ENCODE measurements at regions not wholly inside any gene's neighbourhood (a gene's known extent, or its start where the extent isn't known, plus 50 kb on each side); places are given as distances from the start of the nearest gene placed in this dataset.
"Not testable (repeated sequence)": the region's sequence is repeated elsewhere in the genome, so short reads cannot be mapped to it uniquely, and the experiment has no call there.

- no peak for DNase-seq (ENCODE audit: low spot score)
- TF ChIP-seq, protein P1, sequence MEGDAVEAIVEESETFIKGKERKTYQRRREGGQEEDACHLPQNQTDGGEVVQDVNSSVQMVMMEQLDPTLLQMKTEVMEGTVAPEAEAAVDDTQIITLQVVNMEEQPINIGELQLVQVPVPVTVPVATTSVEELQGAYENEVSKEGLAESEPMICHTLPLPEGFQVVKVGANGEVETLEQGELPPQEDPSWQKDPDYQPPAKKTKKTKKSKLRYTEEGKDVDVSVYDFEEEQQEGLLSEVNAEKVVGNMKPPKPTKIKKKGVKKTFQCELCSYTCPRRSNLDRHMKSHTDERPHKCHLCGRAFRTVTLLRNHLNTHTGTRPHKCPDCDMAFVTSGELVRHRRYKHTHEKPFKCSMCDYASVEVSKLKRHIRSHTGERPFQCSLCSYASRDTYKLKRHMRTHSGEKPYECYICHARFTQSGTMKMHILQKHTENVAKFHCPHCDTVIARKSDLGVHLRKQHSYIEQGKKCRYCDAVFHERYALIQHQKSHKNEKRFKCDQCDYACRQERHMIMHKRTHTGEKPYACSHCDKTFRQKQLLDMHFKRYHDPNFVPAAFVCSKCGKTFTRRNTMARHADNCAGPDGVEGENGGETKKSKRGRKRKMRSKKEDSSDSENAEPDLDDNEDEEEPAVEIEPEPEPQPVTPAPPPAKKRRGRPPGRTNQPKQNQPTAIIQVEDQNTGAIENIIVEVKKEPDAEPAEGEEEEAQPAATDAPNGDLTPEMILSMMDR (IDR thresholded peaks at IDR 0.05; ENCODE audit: extremely low read depth, missing control alignments) = no peak
Measured at GRCh38 chr12:115870021-115870420, 407.5 kb downstream of the MED13L start.

GRCh38 chr12:115869604-115870003 is 407.9 kb downstream of the MED13L start:
- TF ChIP-seq, protein P1 (IDR thresholded peaks at IDR 0.05; ENCODE audit: extremely low read depth, missing control alignments) = no peak
- DNase-seq (ENCODE audit: low spot score) = no peak

DNA sequence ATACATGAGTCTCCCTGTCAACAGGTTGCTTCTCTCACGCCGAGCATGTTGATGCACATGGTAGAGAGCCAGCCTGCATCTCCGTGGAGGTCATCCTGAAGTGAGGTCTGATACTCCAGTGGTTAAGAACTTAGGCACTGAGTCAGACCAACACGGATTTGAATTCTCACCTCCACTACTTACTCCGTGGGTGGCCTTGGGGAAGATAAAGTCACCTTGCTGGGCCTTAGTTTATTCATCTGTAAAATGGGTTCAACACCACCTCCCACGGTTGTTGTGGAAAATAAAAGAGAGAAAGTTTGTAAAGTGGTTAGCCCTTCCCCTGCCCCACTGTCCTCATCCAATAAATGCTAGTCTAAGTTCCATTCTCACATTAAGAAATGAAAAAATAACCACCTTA is 408.9 kb downstream of the MED13L start:
- DNase-seq (ENCODE audit: low spot score) = no peak
- TF ChIP-seq, protein P1 (IDR thresholded peaks at IDR 0.05; ENCODE audit: extremely low read depth, missing control alignments) = no peak

GRCh38 chr12:115867854-115868253 is 409.6 kb downstream of the MED13L start:
- TF ChIP-seq, protein P1 (IDR thresholded peaks at IDR 0.05; ENCODE audit: extremely low read depth, missing control alignments) = no peak
- DNase-seq (ENCODE audit: low spot score) = no peak

- DNase-seq (ENCODE audit: low spot score) = no peak
- TF ChIP-seq, protein P1 (IDR thresholded peaks at IDR 0.05; ENCODE audit: extremely low read depth, missing control alignments) = no peak
Measured at GRCh38 chr12:115866909-115867525, 410.5 kb downstream of the MED13L start.

GRCh38 chr12:115866281-115866680 is 411.2 kb downstream of the MED13L start:
- DNase-seq (ENCODE audit: low spot score) = not testable (repeated sequence)

- TF ChIP-seq, protein P1 (IDR thresholded peaks at IDR 0.05; ENCODE audit: extremely low read depth, missing control alignments) = no peak
- no peak for DNase-seq (ENCODE audit: low spot score)
Measured at GRCh38 chr12:115864396-115864795, 413.1 kb downstream of the MED13L start.

DNA sequence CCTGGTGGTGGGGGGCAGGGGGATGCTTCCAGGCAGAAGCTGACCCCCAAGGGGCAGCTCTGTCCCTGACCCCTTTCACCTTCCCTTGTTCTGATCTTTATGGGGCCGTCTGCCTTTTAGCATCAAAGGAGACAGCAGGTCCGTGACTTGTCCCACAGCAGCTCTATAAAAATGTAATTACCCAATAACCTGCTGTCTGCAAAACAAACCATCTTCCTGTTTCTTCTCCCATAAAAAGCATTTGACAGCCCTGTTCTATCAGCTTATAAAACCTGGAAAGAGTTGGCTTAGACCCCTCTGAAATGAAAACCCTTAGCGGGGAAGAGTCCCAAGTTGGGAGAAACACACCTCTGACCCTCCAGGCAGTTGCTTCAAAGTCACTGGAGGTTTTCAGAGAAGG is 416.9 kb downstream of the MED13L start:
- DNase-seq (ENCODE audit: low spot score) = no peak
- TF ChIP-seq, protein P1 (IDR thresholded peaks at IDR 0.05; ENCODE audit: extremely low read depth, missing control alignments) = no peak

All from GM20000 (cell line).